ENCODE measurements at regions not wholly inside any gene's neighbourhood (a gene's known extent, or its start where the extent isn't known, plus 50 kb on each side); places are given as distances from the start of the nearest gene placed in this dataset.

DNA sequence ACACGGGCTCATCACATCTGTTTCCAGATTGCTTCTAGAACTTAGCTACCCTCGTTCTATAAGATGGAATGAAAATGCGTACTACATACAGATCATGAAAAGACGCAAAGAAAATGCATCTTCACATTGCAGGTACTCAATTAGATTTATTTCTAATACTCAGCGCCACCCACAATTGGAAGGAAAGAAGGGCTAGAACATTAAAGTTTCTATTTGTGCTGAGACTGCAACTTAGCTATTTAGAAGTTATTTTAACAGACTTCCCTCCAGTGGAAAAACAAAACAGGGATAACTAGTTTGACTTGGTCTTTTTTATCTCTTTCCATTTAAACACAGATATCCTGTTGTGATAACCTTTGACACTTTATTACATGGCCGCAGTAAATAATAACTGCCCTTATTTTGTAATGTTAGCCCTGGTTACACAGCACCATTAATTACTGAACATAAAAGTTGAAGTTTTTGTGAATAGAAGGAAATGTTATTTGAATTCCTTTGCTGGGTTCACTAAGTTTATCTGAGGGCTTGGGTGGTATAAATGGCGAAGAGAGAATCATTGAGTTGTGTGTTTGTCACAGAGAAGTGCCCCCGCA, 86.9 kb upstream of the SLC25A26 start:
- no peak for DNase-seq (ENCODE audit: low spot score)
- in situ Hi-C loops (cut with MboI; ENCODE audit: low pct_unique_long_range_greater_than_20kb, low sequenced_read_pairs, unreplicated experiment), result no loop called here

DNA sequence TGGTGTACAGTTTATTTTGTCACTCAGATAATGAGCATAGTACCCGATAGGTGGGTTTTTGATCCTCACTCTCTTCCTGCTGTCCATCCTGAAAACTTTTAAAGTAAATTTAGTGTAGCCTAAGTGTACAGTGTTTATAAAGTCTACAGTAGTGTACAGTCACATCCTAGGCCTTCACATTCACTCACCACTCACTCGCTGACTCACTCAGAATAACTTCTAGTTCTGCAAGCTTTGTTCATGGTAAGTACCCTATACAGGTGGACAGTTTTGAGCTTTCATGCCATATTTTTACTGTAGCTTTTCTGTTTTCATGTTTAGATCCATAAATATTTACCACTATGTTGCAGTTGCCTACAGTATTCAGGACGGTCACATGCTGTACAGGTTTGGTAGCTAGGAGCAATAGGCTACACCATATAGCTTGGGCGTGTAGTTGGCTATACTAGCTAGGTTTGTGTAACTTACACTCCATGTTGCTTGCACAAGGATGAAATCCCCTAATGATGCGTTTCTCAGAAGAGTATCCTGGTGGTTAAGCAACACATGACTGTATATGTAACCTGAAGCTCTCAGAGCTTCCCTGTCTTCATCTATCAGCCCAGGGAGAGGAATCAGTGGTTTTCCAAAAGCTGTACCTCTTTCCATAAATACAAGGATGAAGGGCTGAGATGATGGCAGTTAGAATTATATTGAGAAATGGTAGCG, 87.6 kb upstream of the SLC25A26 start:
- DNase-seq (ENCODE audit: low spot score), result no peak
- in situ Hi-C loops (cut with MboI; ENCODE audit: low pct_unique_long_range_greater_than_20kb, low sequenced_read_pairs, unreplicated experiment), result no loop called here
- TF ChIP-seq, protein P1, sequence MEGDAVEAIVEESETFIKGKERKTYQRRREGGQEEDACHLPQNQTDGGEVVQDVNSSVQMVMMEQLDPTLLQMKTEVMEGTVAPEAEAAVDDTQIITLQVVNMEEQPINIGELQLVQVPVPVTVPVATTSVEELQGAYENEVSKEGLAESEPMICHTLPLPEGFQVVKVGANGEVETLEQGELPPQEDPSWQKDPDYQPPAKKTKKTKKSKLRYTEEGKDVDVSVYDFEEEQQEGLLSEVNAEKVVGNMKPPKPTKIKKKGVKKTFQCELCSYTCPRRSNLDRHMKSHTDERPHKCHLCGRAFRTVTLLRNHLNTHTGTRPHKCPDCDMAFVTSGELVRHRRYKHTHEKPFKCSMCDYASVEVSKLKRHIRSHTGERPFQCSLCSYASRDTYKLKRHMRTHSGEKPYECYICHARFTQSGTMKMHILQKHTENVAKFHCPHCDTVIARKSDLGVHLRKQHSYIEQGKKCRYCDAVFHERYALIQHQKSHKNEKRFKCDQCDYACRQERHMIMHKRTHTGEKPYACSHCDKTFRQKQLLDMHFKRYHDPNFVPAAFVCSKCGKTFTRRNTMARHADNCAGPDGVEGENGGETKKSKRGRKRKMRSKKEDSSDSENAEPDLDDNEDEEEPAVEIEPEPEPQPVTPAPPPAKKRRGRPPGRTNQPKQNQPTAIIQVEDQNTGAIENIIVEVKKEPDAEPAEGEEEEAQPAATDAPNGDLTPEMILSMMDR (IDR thresholded peaks at IDR 0.05; ENCODE audit: extremely low read depth, insufficient read depth, missing control alignments), result no peak

More for the DNA sequence above, 86.9 kb upstream of the SLC25A26 start:
- TF ChIP-seq, protein P1 (IDR thresholded peaks at IDR 0.05; ENCODE audit: extremely low read depth, insufficient read depth, missing control alignments), result no peak

DNA sequence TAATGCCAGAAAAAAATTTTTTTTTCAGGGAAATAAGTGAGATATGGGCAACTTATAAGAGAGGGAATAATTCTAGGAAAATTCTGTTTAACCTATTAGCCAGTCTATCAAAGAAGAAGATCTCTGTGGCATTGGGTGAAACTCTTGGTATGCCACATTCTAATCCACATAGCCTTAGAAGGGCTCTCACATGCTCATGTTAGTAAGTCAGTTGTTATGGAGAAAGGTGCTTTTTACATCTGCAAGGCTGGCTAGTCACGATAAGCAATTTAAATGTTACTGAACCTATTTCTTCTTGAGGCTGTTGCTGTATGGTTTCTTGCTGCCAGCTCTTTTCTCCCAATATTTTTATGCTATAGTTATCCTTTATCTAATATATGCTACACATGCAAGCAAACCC, 89.9 kb upstream of the MAGI1 start:
- TF ChIP-seq, protein P1 (IDR thresholded peaks at IDR 0.05; ENCODE audit: extremely low read depth, insufficient read depth, missing control alignments), result no peak
- in situ Hi-C loops (cut with MboI; ENCODE audit: low pct_unique_long_range_greater_than_20kb, low sequenced_read_pairs, unreplicated experiment), result no loop called here
- no peak for DNase-seq (ENCODE audit: low spot score)

DNA sequence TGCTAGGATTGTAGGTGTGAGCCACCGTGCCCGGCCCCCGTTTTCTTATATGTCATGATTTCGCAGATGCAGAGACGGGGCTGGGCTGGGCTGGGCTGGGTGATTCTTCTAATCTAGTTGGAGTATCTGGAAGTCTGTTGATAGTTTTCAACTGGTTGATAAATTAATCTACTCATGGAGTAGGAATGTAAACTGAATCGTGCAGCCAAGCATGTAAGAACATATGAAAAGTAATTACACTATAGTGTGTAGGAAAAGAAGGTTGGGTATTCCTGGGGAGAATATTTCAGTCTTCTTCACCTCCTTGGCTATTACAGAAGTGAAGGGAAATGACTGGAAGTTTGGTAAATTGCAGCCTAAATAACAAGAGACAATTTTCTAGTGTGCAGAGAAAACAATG, 82.6 kb upstream of the MAGI1 start:
- TF ChIP-seq, protein P1 (IDR thresholded peaks at IDR 0.05; ENCODE audit: extremely low read depth, insufficient read depth, missing control alignments), result no peak
- DNase-seq (ENCODE audit: low spot score), result no peak
- in situ Hi-C loops (cut with MboI; ENCODE audit: low pct_unique_long_range_greater_than_20kb, low sequenced_read_pairs, unreplicated experiment), result no loop called here

DNA sequence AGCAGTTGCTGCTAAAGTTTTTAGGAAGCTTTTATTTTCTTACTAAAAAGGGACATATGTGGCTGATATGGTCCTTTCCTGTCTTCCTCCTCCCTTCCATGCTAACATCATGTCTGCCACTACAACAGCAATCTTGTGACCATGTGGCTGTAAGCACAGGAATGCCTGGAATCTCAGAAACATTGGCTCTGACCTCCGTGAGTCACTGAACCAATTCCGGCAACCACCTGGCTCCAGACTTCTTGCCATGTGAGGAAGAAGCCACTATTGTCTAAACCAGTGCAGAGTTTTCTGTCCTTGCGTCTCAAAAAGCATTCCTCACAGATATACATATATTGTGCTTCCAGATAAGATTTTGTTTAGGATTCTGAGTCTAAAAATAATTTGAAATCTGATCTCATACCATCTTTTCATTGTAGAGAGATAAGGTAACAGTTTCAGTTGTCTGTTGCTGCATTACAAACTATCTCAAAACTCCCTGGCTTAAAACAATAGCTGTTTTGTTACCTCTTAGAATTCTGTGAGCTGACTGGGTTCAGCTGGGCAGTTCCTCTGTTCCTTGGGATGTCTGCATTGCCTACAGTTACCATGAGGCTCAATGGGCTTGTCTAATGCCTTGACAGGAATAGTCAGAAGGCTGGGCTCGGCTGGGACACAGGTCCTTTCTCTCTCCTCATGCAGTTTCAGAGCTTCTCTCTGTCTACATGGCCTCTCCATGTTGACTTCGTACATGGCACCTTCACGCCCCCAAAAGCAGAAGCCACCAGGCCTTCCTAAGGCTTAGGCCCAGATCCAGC, 77.3 kb upstream of the MAGI1 start:
- in situ Hi-C loops (cut with MboI; ENCODE audit: low pct_unique_long_range_greater_than_20kb, low sequenced_read_pairs, unreplicated experiment), result no loop called here
- TF ChIP-seq, protein P1 (IDR thresholded peaks at IDR 0.05; ENCODE audit: extremely low read depth, insufficient read depth, missing control alignments), result no peak
- DNase-seq (ENCODE audit: low spot score), result no peak

DNA sequence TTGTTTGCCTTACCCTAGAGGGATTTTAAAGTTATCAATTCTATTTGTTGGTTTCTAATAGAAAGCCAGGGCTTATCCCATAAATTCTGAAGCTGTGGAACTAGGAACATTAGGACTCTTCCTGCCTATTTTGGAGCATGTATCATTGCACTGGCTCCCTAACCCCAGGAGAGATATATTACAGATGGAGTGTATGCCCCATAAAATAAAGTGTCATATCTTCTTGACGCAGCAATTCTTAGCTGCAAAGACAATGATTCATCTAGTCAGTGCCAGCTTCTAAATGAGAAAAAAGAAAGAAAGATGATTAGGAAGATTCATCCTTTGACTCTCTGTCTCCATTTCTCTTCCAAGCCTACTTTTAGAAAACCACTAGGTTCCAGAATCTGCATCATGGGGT, 74.8 kb upstream of the MAGI1 start:
- in situ Hi-C loops (cut with MboI; ENCODE audit: low pct_unique_long_range_greater_than_20kb, low sequenced_read_pairs, unreplicated experiment), result no loop called here
- DNase-seq (ENCODE audit: low spot score), result no peak
- TF ChIP-seq, protein P1 (IDR thresholded peaks at IDR 0.05; ENCODE audit: extremely low read depth, insufficient read depth, missing control alignments), result no peak
